Psoas muscle (tissue), 7 donors: ENCODE measurements at regions not wholly inside any gene's neighbourhood (a gene's known extent, or its start where the extent isn't known, plus 50 kb on each side); places are given as distances from the start of the nearest gene placed in this dataset.

Source experiments
- ATAC-seq, 4 donors: fragments of 200-7000 bp; cut with Tn5 transposase; one replicate each; pipeline ENCODE4 v1.9.1; 2020; ENCODE audit warnings: moderate library complexity in 3 of 4, mild to moderate bottlenecking in 2 of 4
- DNase-seq, 2 donors: peaks; one replicate each; pipeline ENCODE4 v3.0.0-alpha.2; 2020
- H3K27ac ChIP-seq: fragments of 200-600 bp; one replicate; pipeline ENCODE4 v1.8.0; 2022
- H3K27me3 ChIP-seq, 3 donors: fragments of 200-600 bp in 1 of 3; one replicate each; pipeline versions ENCODE4 v1.6.1 to v1.8.0; 2013 to 2022; ENCODE audit warnings: low read length in 2 of 3, mild to moderate bottlenecking in 2 of 3, moderate library complexity in 1 of 3; ENCODE audit not compliant: insufficient read depth in 3 of 3
- H3K36me3 ChIP-seq, 2 donors: fragments of 200-600 bp in 1 of 2; one replicate each; pipeline versions ENCODE4 v1.6.1 to v1.8.0; 2013 to 2022; ENCODE audit warnings: low read depth in 1 of 2, mild to moderate bottlenecking in 1 of 2, moderate library complexity in 1 of 2; ENCODE audit not compliant: insufficient read depth in 1 of 2
- H3K4me1 ChIP-seq: fragments of 200-600 bp; one replicate; pipeline ENCODE4 v1.8.0; 2022
- H3K4me3 ChIP-seq: fragments of 200-600 bp; one replicate; pipeline ENCODE4 v1.8.0; 2022; ENCODE audit warnings: mild to moderate bottlenecking
- H3K9me3 ChIP-seq: fragments of 200-600 bp; one replicate; pipeline ENCODE4 v1.8.0; 2022
- CTCF ChIP-seq: fragments of 200-600 bp; IDR thresholded peaks from one replicate; pipeline ENCODE4 v1.8.0; 2022; ENCODE audit warnings: antibody characterized with exemption
- WGBS, 3 donors: extraction: QIAGEN DNeasy Blood & Tissue Kit; methylation state at CpG; one replicate each; pipeline versions ENCODE4 v1.1.6 to v1.1.7; 2013; 5-methylcytosine and 5-hydroxymethylcytosine counted together
- intact Hi-C, 2 donors: fragments of 100-400 bp; cut with DNase I; formaldehyde crosslinking; loops; one replicate each; pipeline versions ENCODE4 v1.11.0 to v1.14.2; 2022
- donor health status: healthy with polysubstance abuse.
- donor health status: DM: no; HTN: no; CAD: no; lungs with moderate emphysema.
- donor health status: Bipolar disorder and iron deficiency.
- donor health status: healthy.
- donor health status: DM: yes; HTN: yes; CAD: no.
- donor health status: DM: no; HTN: no; CAD: no.
- donor health status: DM: yes; HTN: yes; CAD: no.

- intact Hi-C loops = no loop called here
- WGBS, 3 donors = 31 to 51% (median 50%) methylated on average over 4 of the region's 4 CpGs
- TF ChIP-seq CTCF = no peak
- Histone ChIP-seq H3K4me1 (no peaks in the 10 kb centered on the region), H3K27me3 (no peaks in the 10 kb centered on the region), H3K9me3 (no peaks in the 10 kb centered on the region), H3K27ac (no peak overlapping the region), H3K4me3 (no peak overlapping the region), H3K36me3 (no peaks in the 10 kb centered on the region)
- DNase-seq = no peak
- no peak for ATAC-seq
Observed at GRCh38 chr7:69269806-69270205, 328.5 kb upstream of the AUTS2 start.

- Histone ChIP-seq H3K4me3 (no peak overlapping the region), H3K27me3 (no peaks in the 10 kb centered on the region), H3K27ac (no peak overlapping the region), H3K4me1 (no peaks in the 10 kb centered on the region), H3K9me3 (no peaks in the 10 kb centered on the region), H3K36me3 (no peaks in the 10 kb centered on the region)
- intact Hi-C loops = no loop called here
- 13 to 26% (median 14%) methylated on average over 1 of the region's 1 CpG for WGBS, 3 donors
- no peak for ATAC-seq
- no peak for TF ChIP-seq CTCF
- no peak for DNase-seq
Observed at GRCh38 chr7:69272101-69272500, 326.2 kb upstream of the AUTS2 start.

- WGBS, 3 donors = 59 to 67% (median 65%) methylated on average over 3 of the region's 3 CpGs
- intact Hi-C loops = no loop called here
Observed at GRCh38 chr7:69276011-69276729, 322.1 kb upstream of the AUTS2 start.

GRCh38 chr7:69277366-69277765, 320.9 kb upstream of the AUTS2 start:
- intact Hi-C loops = no loop called here
- Histone ChIP-seq H3K4me3 (no peak overlapping the region), H3K4me1 (no peaks in the 10 kb centered on the region), H3K27ac (no peak overlapping the region), H3K27me3 (no peaks in the 10 kb centered on the region), H3K36me3 (no peaks in the 10 kb centered on the region), H3K9me3 (no peaks in the 10 kb centered on the region)
- DNase-seq (no peak), ATAC-seq (no peak)
- TF ChIP-seq CTCF = no peak
- WGBS, 3 donors = 59 to 61% (median 60%) methylated on average over 5 of the region's 5 CpGs

More at GRCh38 chr7:69276011-69276729, 322.1 kb upstream of the AUTS2 start:
- TF ChIP-seq CTCF = no peak
- no peak for DNase-seq
- Histone ChIP-seq H3K4me1 (no peaks in the 10 kb centered on the region), H3K27ac (no peak overlapping the region), H3K9me3 (no peaks in the 10 kb centered on the region), H3K36me3 (no peaks in the 10 kb centered on the region), H3K27me3 (no peaks in the 10 kb centered on the region), H3K4me3 (no peak overlapping the region)
- no peak for ATAC-seq

- intact Hi-C loops = no loop called here
- no peak for DNase-seq
Observed at GRCh38 chr7:69282946-69283345, 315.3 kb upstream of the AUTS2 start.

More at GRCh38 chr7:69282946-69283345, 315.3 kb upstream of the AUTS2 start:
- Histone ChIP-seq H3K27ac (no peak overlapping the region), H3K9me3 (no peaks in the 10 kb centered on the region), H3K27me3 (peaks cover 0 to 2% (median 0%) of the 10 kb centered on the region in 3 donors), H3K4me1 (peaks cover 5% of the 10 kb centered on the region), H3K4me3 (no peak overlapping the region), H3K36me3 (peaks cover 0 to 3% of the 10 kb centered on the region in 2 donors)
- ATAC-seq = no peak
- TF ChIP-seq CTCF = no peak
- 35 to 54% (median 49%) methylated on average over 3 of the region's 3 CpGs for WGBS, 3 donors
